VCaP (cell line): ENCODE measurements at regions not wholly inside any gene's neighbourhood (a gene's known extent, or its start where the extent isn't known, plus 50 kb on each side); places are given as distances from the start of the nearest gene placed in this dataset.

Source experiments
- H3K27ac ChIP-seq: fragments of 450-650 bp; 2 replicates; pipeline ENCODE4 v1.5.1; 2017
- TF ChIP-seq, protein P1 (sequence below): fragments of 450-650 bp; conservative IDR thresholded peaks from 2 replicates; pipeline ENCODE4 v1.5.1; 2017; ENCODE audit warnings: mild to moderate bottlenecking, moderate library complexity

DNA sequence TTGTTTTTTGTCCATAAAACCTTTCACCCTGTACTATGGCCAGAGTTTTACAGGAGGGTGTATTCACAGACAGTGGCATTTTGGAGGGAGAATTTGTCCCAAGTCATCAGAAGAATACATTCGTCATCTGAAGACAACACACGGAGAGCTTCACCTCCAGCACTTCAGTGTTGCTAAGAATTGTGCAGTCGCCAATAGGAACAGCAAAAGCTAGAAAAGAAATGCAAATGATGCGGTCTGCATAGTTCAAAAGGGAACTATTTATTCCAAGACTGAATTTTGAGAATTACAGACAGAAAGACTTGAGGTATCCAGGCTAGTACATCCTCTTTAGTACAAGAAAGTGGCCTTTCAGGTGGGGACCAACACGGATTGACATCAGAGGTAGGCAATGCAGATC lies 399.2 kb upstream of the KIF2A start:
- no peak overlapping the region for H3K27ac ChIP-seq
- TF ChIP-seq, protein P1, sequence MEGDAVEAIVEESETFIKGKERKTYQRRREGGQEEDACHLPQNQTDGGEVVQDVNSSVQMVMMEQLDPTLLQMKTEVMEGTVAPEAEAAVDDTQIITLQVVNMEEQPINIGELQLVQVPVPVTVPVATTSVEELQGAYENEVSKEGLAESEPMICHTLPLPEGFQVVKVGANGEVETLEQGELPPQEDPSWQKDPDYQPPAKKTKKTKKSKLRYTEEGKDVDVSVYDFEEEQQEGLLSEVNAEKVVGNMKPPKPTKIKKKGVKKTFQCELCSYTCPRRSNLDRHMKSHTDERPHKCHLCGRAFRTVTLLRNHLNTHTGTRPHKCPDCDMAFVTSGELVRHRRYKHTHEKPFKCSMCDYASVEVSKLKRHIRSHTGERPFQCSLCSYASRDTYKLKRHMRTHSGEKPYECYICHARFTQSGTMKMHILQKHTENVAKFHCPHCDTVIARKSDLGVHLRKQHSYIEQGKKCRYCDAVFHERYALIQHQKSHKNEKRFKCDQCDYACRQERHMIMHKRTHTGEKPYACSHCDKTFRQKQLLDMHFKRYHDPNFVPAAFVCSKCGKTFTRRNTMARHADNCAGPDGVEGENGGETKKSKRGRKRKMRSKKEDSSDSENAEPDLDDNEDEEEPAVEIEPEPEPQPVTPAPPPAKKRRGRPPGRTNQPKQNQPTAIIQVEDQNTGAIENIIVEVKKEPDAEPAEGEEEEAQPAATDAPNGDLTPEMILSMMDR: no peak

DNA sequence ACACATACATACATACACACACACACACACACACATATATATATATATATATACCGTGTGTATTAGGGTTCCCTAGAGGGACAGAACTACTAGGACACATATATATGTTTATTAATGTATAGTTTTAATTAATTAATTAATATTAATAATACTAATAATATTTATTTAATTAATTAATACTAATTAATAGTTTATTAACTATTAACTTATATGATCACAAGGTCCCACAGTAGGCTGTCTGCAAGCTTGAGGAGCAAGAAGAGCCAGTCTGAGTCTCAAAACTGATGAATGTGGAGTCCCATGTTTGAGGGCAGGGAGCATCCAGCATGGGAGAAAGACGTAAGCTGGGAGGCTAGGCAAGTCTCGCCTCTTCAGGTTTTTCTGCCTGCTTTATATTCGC lies 398.0 kb upstream of the KIF2A start:
- H3K27ac ChIP-seq: no peak overlapping the region
- TF ChIP-seq, protein P1: no peak

DNA sequence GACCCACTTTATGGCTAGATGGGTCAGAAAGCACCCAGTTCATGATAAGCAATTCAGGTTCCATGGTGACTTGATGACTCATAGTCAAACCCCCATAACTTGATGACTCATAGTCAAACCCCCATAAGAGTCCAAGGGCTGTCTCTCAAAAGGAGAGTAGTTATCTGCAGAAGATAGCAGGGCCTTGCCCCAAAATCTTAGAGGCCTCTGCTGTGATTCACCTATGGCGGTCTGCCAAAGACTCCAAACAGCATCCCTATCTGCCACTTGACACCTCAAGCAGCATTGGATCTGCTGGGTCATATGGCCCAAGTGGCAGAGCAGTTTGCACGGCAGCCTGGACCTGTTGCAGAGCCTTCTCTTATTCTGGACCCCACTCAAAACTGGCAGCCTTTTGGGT lies 395.2 kb upstream of the KIF2A start:
- no peak overlapping the region for H3K27ac ChIP-seq
- TF ChIP-seq, protein P1: no peak

DNA sequence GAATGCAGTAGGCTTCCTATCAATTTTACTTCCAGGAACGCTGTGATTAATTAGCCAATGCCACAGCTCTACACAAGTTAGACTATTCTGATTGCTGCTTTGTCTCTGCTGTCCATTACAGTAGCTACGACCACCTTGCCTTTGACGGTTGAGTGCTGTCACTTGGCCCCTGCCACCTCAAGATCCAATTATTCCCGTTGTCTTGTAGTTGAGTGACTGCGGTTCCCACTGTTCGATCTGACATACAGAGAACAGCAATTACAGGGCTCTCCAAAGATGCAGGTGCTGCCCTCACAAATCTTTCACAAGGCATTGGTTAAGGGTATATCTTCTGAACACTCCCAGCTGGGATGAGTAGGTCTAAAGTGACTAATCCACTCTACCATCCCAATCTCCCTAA lies 393.4 kb upstream of the KIF2A start:
- no peak overlapping the region for H3K27ac ChIP-seq
- TF ChIP-seq, protein P1: no peak

DNA sequence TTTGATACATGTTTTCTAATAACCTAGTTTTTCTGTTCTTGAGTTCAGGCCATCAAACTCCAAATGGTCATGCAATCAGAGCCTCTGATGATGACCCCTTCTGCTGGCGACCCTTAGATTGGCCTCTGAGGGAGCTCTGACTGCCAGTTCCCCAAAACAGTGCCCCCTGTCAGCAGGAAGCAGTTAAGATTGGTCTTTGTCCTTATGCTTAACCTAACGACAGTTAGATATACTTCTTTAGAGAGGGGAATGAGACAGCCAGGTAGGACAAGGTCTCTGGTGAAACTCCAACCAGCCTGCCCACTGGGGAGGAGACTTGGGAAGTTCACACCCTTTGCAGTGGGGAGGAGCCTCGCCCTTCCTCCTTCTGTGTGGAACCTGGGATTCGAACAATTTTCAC lies 390.4 kb upstream of the KIF2A start:
- no peak overlapping the region for H3K27ac ChIP-seq
- TF ChIP-seq, protein P1: no peak

DNA sequence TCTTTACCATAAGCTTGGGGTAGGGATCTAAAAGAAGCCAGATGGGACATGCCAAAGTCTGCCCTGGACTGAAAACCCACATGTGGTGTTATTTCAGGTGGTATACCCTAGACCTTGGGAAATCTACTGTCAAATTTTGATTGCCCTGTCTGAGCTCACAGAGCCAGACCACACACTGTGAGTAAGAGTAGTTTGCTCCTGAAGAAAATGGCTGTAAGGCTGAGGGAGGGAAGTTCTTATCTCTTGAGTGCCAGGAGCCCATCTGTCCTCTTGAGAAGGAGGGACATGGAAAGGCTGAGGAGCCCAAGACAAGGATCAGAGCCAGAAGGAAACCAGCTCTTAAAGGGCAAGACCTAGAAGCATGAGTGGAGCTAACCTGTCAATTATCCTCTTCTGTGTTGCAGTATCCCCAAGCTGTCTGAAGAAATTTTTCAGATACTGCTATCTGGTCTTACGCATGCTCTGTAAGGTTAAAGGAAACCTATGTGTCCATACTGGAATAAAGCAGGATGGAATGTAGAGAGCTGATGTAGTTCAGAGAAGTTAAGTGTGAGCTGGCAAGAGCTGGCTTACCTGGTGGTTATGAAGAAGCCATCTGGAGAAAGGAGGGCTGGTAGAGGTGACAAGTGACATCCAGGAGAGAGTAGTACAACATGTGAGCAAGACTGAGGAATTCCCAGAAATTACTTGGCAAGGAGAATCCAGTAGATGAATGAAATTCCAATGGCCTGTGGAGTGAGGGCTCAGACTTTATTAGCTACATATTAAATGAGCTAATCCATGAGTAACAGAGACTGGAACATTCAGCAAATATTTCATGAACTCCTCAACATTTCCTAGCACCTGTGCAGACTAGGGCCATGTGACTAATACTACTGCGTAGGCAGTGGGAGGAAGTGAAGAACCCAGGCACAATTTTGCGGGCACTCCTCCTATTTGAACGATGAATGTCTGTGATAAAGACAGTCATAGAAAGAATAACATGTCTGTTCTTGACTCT lies 389.1 kb upstream of the KIF2A start:
- no peak overlapping the region for H3K27ac ChIP-seq
- TF ChIP-seq, protein P1: no peak

DNA sequence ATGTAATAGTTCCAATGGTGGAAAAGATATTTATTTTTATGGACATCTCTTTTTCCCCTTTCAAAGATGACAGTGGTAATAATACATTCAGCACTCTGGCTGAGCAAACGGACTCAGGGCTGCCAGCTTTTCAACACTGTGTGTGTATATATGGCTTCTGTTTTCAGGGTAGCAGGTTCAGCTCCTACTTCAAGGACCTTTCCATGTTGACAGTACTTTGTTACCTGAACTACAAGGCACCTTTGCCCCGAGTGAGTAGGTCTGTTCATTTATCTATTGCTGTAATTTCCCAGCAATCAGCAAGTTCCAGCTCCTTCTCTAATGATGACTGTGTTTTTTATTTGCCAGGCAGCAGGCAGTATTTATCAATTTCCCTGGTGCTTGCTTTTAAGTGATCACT lies 387.4 kb upstream of the KIF2A start:
- TF ChIP-seq, protein P1: no peak
- no peak overlapping the region for H3K27ac ChIP-seq
